A673 (cell line): ENCODE measurements at regions not wholly inside any gene's neighbourhood (a gene's known extent, or its start where the extent isn't known, plus 50 kb on each side); places are given as distances from the start of the nearest gene placed in this dataset.

Source experiments
- EZH2 ChIP-seq: fragments of 200-600 bp; sonication (generic); IDR thresholded peaks from 2 replicates; pipeline ENCODE4 v1.6.1; 2017; ENCODE audit warnings: borderline replicate concordance, low read depth, mild to moderate bottlenecking, mixed read lengths, antibody characterized with exemption, low read length; ENCODE audit not compliant: poor library complexity, severe bottlenecking
- TF ChIP-seq, protein P1 (sequence below): fragments of 300-800, 200-600 bp; sonication (generic); conservative IDR thresholded peaks from 2 replicates; pipeline ENCODE4 v1.5.1; 2017; ENCODE audit warnings: low read depth, mild to moderate bottlenecking, antibody characterized with exemption, low read length, moderate library complexity, mixed read lengths

DNA sequence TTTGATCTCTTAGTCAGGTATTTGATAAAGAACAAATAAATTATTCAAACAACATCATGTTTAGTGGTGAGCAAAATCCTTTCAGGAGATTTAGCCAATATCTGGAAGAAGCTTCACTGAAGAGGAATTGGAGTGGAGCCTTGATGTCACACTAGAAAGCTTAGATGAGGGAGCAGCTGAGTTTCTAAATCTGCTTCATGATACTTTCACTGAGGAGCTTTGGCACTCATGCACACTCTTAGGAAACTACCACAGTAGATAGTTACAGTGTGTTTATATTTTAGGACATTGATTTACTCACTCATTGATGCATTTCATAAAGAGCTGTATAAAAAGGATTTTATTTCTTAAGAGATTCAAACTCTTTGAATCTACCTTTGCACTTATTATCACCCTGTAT, 366.2 kb upstream of the BTBD3 start:
- TF ChIP-seq, protein P1, sequence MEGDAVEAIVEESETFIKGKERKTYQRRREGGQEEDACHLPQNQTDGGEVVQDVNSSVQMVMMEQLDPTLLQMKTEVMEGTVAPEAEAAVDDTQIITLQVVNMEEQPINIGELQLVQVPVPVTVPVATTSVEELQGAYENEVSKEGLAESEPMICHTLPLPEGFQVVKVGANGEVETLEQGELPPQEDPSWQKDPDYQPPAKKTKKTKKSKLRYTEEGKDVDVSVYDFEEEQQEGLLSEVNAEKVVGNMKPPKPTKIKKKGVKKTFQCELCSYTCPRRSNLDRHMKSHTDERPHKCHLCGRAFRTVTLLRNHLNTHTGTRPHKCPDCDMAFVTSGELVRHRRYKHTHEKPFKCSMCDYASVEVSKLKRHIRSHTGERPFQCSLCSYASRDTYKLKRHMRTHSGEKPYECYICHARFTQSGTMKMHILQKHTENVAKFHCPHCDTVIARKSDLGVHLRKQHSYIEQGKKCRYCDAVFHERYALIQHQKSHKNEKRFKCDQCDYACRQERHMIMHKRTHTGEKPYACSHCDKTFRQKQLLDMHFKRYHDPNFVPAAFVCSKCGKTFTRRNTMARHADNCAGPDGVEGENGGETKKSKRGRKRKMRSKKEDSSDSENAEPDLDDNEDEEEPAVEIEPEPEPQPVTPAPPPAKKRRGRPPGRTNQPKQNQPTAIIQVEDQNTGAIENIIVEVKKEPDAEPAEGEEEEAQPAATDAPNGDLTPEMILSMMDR, result no peak
- no peak for TF ChIP-seq EZH2
